Keratinocyte (primary cell): ENCODE measurements at regions not wholly inside any gene's neighbourhood (a gene's known extent, or its start where the extent isn't known, plus 50 kb on each side); places are given as distances from the start of the nearest gene placed in this dataset.

Experiments
- DNase-seq: peaks from one replicate; pipeline ENCODE4 v3.0.0-alpha.2; 2011; ENCODE audit warnings: low read depth, missing footprints, low spot score
- FAIRE-seq: peaks from 2 replicates; lab custom pipeline; 2011; peaks lifted over from hg19 to GRCh38; lab: Jason Lieb, UNC
- H2AFZ ChIP-seq: 2 replicates; pipeline ENCODE4 v1.6.0; 2012; ENCODE audit warnings: low read length, control low read depth, inconsistent platforms; ENCODE audit not compliant: control insufficient read depth
- H3K27ac ChIP-seq: 2 replicates; pipeline ENCODE4 v1.5.1; 2011; ENCODE audit warnings: low read length; ENCODE audit not compliant: control insufficient read depth, insufficient read depth
- H3K27me3 ChIP-seq: 3 replicates; pipeline ENCODE4 v1.6.0; 2011; ENCODE audit warnings: low read length; ENCODE audit not compliant: control insufficient read depth, insufficient read depth; ENCODE audit errors: extremely low read depth
- H3K36me3 ChIP-seq, 2 experiments: 2 replicates in 1 of 2; 3 replicates in 1 of 2; pipeline ENCODE4 v1.5.1; 2011; ENCODE audit warnings: low read length in 2 of 2, mild to moderate bottlenecking in 1 of 2; ENCODE audit not compliant: control insufficient read depth in 2 of 2, insufficient read depth in 2 of 2; ENCODE audit errors: extremely low read depth in 1 of 2
- H3K4me1 ChIP-seq: 3 replicates; pipeline ENCODE4 v1.5.1; 2011; ENCODE audit warnings: low read length; ENCODE audit not compliant: control insufficient read depth, insufficient read depth; ENCODE audit errors: extremely low read depth
- H3K4me2 ChIP-seq: 3 replicates; pipeline ENCODE4 v1.6.0; 2011; ENCODE audit warnings: low read depth, low read length; ENCODE audit not compliant: control insufficient read depth, insufficient read depth; ENCODE audit errors: extremely low read depth
- H3K4me3 ChIP-seq, 3 experiments: fragments of 200-600 bp in 1 of 3; sonication (generic) in 1 of 3; 2 replicates in 2 of 3; 3 replicates in 1 of 3; pipeline ENCODE4 v1.5.1; 2011 to 2016; ENCODE audit warnings: low read length in 3 of 3, mild to moderate bottlenecking in 3 of 3, control low read depth in 2 of 3, inconsistent platforms in 1 of 3, low read depth in 1 of 3, mixed read lengths in 1 of 3, mixed run types in 1 of 3, moderate library complexity in 1 of 3; ENCODE audit not compliant: control insufficient read depth in 2 of 3, insufficient read depth in 2 of 3; ENCODE audit errors: extremely low read depth in 1 of 3
- H3K79me2 ChIP-seq: 2 replicates; pipeline ENCODE4 v1.6.0; 2012; ENCODE audit warnings: low read length; ENCODE audit not compliant: control insufficient read depth, insufficient read depth
- H3K9ac ChIP-seq: 3 replicates; pipeline ENCODE4 v1.6.0; 2011; ENCODE audit warnings: low read length; ENCODE audit not compliant: control insufficient read depth, insufficient read depth; ENCODE audit errors: extremely low read depth
- H3K9me1 ChIP-seq: 3 replicates; pipeline ENCODE4 v1.6.0; 2011; ENCODE audit warnings: low read length; ENCODE audit not compliant: control insufficient read depth, insufficient read depth; ENCODE audit errors: extremely low read depth
- H3K9me3 ChIP-seq: 2 replicates; pipeline ENCODE4 v1.5.1; 2012; ENCODE audit warnings: low read depth, low read length; ENCODE audit not compliant: control insufficient read depth
- H4K20me1 ChIP-seq: 3 replicates; pipeline ENCODE4 v1.6.0; 2011; ENCODE audit warnings: low read length; ENCODE audit not compliant: control insufficient read depth, insufficient read depth; ENCODE audit errors: extremely low read depth
- EZH2 ChIP-seq: IDR thresholded peaks from one replicate; pipeline ENCODE4 v1.6.1; 2012; ENCODE audit warnings: inconsistent platforms, mild to moderate bottlenecking, low read length, moderate library complexity
- dilution Hi-C: fragments of 300-500 bp; cut with MboI; formaldehyde crosslinking; loops from one replicate; pipeline ENCODE4 v1.7.0; 2020; ENCODE audit warnings: low sequenced_read_pairs; ENCODE audit not compliant: extremely low pct_ligation_motif_present
- TF ChIP-seq, protein P1 (sequence below), 3 experiments: IDR thresholded peaks in 1 of 3; conservative IDR thresholded peaks in 1 of 3; optimal IDR thresholded peaks in 1 of 3; 2 replicates in 2 of 3; 3 replicates in 1 of 3; pipeline versions ENCODE3 to v1.5.1; 2011; ENCODE audit warnings: low read length in 3 of 3, mild to moderate bottlenecking in 3 of 3, moderate library complexity in 2 of 3, control low read depth in 1 of 3, inconsistent platforms in 1 of 3; ENCODE audit not compliant: insufficient read depth in 2 of 3; ENCODE audit errors: extremely low read depth in 1 of 3

DNA sequence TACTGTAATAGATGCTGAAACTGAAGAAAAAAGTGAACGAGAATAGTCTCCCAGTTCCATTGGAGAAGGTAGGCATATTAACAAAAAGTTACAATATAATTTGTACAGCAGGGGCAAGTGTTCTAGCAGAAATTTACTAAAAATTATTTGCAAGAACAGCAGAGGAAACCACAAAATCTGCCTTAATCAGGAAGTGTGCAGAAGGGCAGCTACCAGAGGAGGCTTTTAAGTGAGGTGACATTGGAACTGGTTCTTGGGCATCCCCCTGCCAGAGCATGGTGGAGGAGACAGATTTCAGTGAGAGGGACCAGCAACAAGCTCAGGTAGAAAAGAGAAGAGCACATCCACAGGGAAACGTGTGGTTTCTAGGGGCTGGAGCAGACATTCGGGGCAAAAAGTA, 279.3 kb upstream of the CAMK1G start:
- dilution Hi-C loops: no loop called here
- H3K4me2 ChIP-seq: no peak overlapping the region
- H3K79me2 ChIP-seq: no peaks in the 10 kb centered on the region
- H3K27ac ChIP-seq: no peak overlapping the region
- no peaks in the 10 kb centered on the region for H3K9me1 ChIP-seq
- no peaks in the 10 kb centered on the region for H3K36me3 ChIP-seq
- H2AFZ ChIP-seq: no peak overlapping the region
- H3K4me3 ChIP-seq: no peak overlapping the region
- TF ChIP-seq, protein P1, sequence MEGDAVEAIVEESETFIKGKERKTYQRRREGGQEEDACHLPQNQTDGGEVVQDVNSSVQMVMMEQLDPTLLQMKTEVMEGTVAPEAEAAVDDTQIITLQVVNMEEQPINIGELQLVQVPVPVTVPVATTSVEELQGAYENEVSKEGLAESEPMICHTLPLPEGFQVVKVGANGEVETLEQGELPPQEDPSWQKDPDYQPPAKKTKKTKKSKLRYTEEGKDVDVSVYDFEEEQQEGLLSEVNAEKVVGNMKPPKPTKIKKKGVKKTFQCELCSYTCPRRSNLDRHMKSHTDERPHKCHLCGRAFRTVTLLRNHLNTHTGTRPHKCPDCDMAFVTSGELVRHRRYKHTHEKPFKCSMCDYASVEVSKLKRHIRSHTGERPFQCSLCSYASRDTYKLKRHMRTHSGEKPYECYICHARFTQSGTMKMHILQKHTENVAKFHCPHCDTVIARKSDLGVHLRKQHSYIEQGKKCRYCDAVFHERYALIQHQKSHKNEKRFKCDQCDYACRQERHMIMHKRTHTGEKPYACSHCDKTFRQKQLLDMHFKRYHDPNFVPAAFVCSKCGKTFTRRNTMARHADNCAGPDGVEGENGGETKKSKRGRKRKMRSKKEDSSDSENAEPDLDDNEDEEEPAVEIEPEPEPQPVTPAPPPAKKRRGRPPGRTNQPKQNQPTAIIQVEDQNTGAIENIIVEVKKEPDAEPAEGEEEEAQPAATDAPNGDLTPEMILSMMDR (optimal IDR thresholded peaks at IDR 0.05 in 1 of 3, IDR thresholded peaks at IDR 0.05 in 1 of 3, conservative IDR thresholded peaks at IDR 0.05 in 1 of 3; ENCODE audit: extremely low read depth in 1 of 3, insufficient read depth in 2 of 3, low read length in 3 of 3): no peak
- TF ChIP-seq EZH2: no peak
- DNase-seq: no peak
- no peak for FAIRE-seq
- H3K9ac ChIP-seq: no peak overlapping the region
- no peaks in the 10 kb centered on the region for H3K4me1 ChIP-seq
- H3K9me3 ChIP-seq: no peaks in the 10 kb centered on the region
- H3K27me3 ChIP-seq: no peaks in the 10 kb centered on the region
- no peaks in the 10 kb centered on the region for H4K20me1 ChIP-seq

- no peak for FAIRE-seq
- Histone ChIP-seq H3K27ac (no peak overlapping the region), H3K27me3 (no peaks in the 10 kb centered on the region), H3K4me1 (no peaks in the 10 kb centered on the region), H3K9ac (no peak overlapping the region), H3K36me3 (no peaks in the 10 kb centered on the region), H2AFZ (no peak overlapping the region), H4K20me1 (no peaks in the 10 kb centered on the region), H3K79me2 (no peaks in the 10 kb centered on the region), H3K9me1 (no peaks in the 10 kb centered on the region), H3K4me3 (no peak overlapping the region), H3K4me2 (no peak overlapping the region), H3K9me3 (no peaks in the 10 kb centered on the region)
- TF ChIP-seq EZH2: no peak
- TF ChIP-seq, protein P1 (optimal IDR thresholded peaks at IDR 0.05 in 1 of 3, IDR thresholded peaks at IDR 0.05 in 1 of 3, conservative IDR thresholded peaks at IDR 0.05 in 1 of 3; ENCODE audit: extremely low read depth in 1 of 3, insufficient read depth in 2 of 3, low read length in 3 of 3): no peak
- no peak for DNase-seq
- dilution Hi-C loops: no loop called here
These were observed 278.1 kb upstream of the CAMK1G start for GRCh38 chr1:209305221-209305954.
